Keratinocyte (primary cell): ENCODE measurements at regions not wholly inside any gene's neighbourhood (a gene's known extent, or its start where the extent isn't known, plus 50 kb on each side); places are given as distances from the start of the nearest gene placed in this dataset.
A peak's percentile ranks its signal among the peaks of the same experiment; 100 is the strongest.

Source experiments
- DNase-seq: peaks from one replicate; pipeline ENCODE4 v3.0.0-alpha.2; 2011; ENCODE audit warnings: low read depth, missing footprints, low spot score
- FAIRE-seq: peaks from 2 replicates; lab custom pipeline; 2011; peaks lifted over from hg19 to GRCh38; lab: Jason Lieb, UNC
- H2AFZ ChIP-seq: 2 replicates; pipeline ENCODE4 v1.6.0; 2012; ENCODE audit warnings: low read length, control low read depth, inconsistent platforms; ENCODE audit not compliant: control insufficient read depth
- H3K27ac ChIP-seq: 2 replicates; pipeline ENCODE4 v1.5.1; 2011; ENCODE audit warnings: low read length; ENCODE audit not compliant: control insufficient read depth, insufficient read depth
- H3K27me3 ChIP-seq: 3 replicates; pipeline ENCODE4 v1.6.0; 2011; ENCODE audit warnings: low read length; ENCODE audit not compliant: control insufficient read depth, insufficient read depth; ENCODE audit errors: extremely low read depth
- H3K36me3 ChIP-seq, 2 experiments: 2 replicates in 1 of 2; 3 replicates in 1 of 2; pipeline ENCODE4 v1.5.1; 2011; ENCODE audit warnings: low read length in 2 of 2, mild to moderate bottlenecking in 1 of 2; ENCODE audit not compliant: control insufficient read depth in 2 of 2, insufficient read depth in 2 of 2; ENCODE audit errors: extremely low read depth in 1 of 2
- H3K4me1 ChIP-seq: 3 replicates; pipeline ENCODE4 v1.5.1; 2011; ENCODE audit warnings: low read length; ENCODE audit not compliant: control insufficient read depth, insufficient read depth; ENCODE audit errors: extremely low read depth
- H3K4me2 ChIP-seq: 3 replicates; pipeline ENCODE4 v1.6.0; 2011; ENCODE audit warnings: low read depth, low read length; ENCODE audit not compliant: control insufficient read depth, insufficient read depth; ENCODE audit errors: extremely low read depth
- H3K4me3 ChIP-seq, 3 experiments: fragments of 200-600 bp in 1 of 3; sonication (generic) in 1 of 3; 2 replicates in 2 of 3; 3 replicates in 1 of 3; pipeline ENCODE4 v1.5.1; 2011 to 2016; ENCODE audit warnings: low read length in 3 of 3, mild to moderate bottlenecking in 3 of 3, control low read depth in 2 of 3, inconsistent platforms in 1 of 3, low read depth in 1 of 3, mixed read lengths in 1 of 3, mixed run types in 1 of 3, moderate library complexity in 1 of 3; ENCODE audit not compliant: control insufficient read depth in 2 of 3, insufficient read depth in 2 of 3; ENCODE audit errors: extremely low read depth in 1 of 3
- H3K79me2 ChIP-seq: 2 replicates; pipeline ENCODE4 v1.6.0; 2012; ENCODE audit warnings: low read length; ENCODE audit not compliant: control insufficient read depth, insufficient read depth
- H3K9ac ChIP-seq: 3 replicates; pipeline ENCODE4 v1.6.0; 2011; ENCODE audit warnings: low read length; ENCODE audit not compliant: control insufficient read depth, insufficient read depth; ENCODE audit errors: extremely low read depth
- H3K9me1 ChIP-seq: 3 replicates; pipeline ENCODE4 v1.6.0; 2011; ENCODE audit warnings: low read length; ENCODE audit not compliant: control insufficient read depth, insufficient read depth; ENCODE audit errors: extremely low read depth
- H3K9me3 ChIP-seq: 2 replicates; pipeline ENCODE4 v1.5.1; 2012; ENCODE audit warnings: low read depth, low read length; ENCODE audit not compliant: control insufficient read depth
- H4K20me1 ChIP-seq: 3 replicates; pipeline ENCODE4 v1.6.0; 2011; ENCODE audit warnings: low read length; ENCODE audit not compliant: control insufficient read depth, insufficient read depth; ENCODE audit errors: extremely low read depth
- EZH2 ChIP-seq: IDR thresholded peaks from one replicate; pipeline ENCODE4 v1.6.1; 2012; ENCODE audit warnings: inconsistent platforms, mild to moderate bottlenecking, low read length, moderate library complexity
- dilution Hi-C: fragments of 300-500 bp; cut with MboI; formaldehyde crosslinking; loops from one replicate; pipeline ENCODE4 v1.7.0; 2020; ENCODE audit warnings: low sequenced_read_pairs; ENCODE audit not compliant: extremely low pct_ligation_motif_present
- TF ChIP-seq, protein P1 (sequence below), 3 experiments: IDR thresholded peaks in 1 of 3; conservative IDR thresholded peaks in 1 of 3; optimal IDR thresholded peaks in 1 of 3; 2 replicates in 2 of 3; 3 replicates in 1 of 3; pipeline versions ENCODE3 to v1.5.1; 2011; ENCODE audit warnings: low read length in 3 of 3, mild to moderate bottlenecking in 3 of 3, moderate library complexity in 2 of 3, control low read depth in 1 of 3, inconsistent platforms in 1 of 3; ENCODE audit not compliant: insufficient read depth in 2 of 3; ENCODE audit errors: extremely low read depth in 1 of 3

DNA sequence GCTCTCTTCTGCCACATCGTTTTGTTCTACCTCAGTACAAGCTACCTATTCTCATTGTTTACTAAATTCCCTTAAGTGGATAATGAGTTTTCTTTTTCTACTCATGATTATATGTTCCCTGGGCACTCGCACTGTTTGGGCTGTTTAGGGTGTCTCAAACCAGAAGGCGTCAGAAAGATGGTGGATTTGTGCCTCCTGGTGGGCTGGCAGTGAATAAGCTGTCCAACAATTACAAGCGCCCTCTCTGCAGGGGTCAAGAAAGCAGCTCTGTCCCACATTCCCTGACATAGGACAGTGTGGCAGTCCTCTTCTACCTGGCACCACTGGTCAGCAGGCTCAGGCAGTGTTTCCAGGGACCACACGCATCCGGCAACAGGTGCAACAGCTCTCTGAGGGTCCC is 173.4 kb upstream of the PPP2R3A start:
- no peaks in the 10 kb centered on the region for H3K9me3 ChIP-seq
- DNase-seq (no peak), FAIRE-seq (no peak)
- no peaks in the 10 kb centered on the region for H3K4me1 ChIP-seq
- H2AFZ ChIP-seq, result no peak overlapping the region
- no peaks in the 10 kb centered on the region for H3K27me3 ChIP-seq
- no peaks in the 10 kb centered on the region for H4K20me1 ChIP-seq
- no peak overlapping the region for H3K4me2 ChIP-seq
- H3K9ac ChIP-seq, result no peak overlapping the region
- no peaks in the 10 kb centered on the region for H3K36me3 ChIP-seq
- dilution Hi-C loops, result no loop called here
- TF ChIP-seq EZH2, result no peak
- TF ChIP-seq, protein P1, sequence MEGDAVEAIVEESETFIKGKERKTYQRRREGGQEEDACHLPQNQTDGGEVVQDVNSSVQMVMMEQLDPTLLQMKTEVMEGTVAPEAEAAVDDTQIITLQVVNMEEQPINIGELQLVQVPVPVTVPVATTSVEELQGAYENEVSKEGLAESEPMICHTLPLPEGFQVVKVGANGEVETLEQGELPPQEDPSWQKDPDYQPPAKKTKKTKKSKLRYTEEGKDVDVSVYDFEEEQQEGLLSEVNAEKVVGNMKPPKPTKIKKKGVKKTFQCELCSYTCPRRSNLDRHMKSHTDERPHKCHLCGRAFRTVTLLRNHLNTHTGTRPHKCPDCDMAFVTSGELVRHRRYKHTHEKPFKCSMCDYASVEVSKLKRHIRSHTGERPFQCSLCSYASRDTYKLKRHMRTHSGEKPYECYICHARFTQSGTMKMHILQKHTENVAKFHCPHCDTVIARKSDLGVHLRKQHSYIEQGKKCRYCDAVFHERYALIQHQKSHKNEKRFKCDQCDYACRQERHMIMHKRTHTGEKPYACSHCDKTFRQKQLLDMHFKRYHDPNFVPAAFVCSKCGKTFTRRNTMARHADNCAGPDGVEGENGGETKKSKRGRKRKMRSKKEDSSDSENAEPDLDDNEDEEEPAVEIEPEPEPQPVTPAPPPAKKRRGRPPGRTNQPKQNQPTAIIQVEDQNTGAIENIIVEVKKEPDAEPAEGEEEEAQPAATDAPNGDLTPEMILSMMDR (optimal IDR thresholded peaks at IDR 0.05 in 1 of 3, IDR thresholded peaks at IDR 0.05 in 1 of 3, conservative IDR thresholded peaks at IDR 0.05 in 1 of 3; ENCODE audit: extremely low read depth in 1 of 3, insufficient read depth in 2 of 3, low read length in 3 of 3), result peak in 1 of 3 experiments; percentile 12
- H3K9me1 ChIP-seq, result no peaks in the 10 kb centered on the region
- no peak overlapping the region for H3K27ac ChIP-seq
- H3K4me3 ChIP-seq, result no peak overlapping the region
- H3K79me2 ChIP-seq, result no peaks in the 10 kb centered on the region

DNA sequence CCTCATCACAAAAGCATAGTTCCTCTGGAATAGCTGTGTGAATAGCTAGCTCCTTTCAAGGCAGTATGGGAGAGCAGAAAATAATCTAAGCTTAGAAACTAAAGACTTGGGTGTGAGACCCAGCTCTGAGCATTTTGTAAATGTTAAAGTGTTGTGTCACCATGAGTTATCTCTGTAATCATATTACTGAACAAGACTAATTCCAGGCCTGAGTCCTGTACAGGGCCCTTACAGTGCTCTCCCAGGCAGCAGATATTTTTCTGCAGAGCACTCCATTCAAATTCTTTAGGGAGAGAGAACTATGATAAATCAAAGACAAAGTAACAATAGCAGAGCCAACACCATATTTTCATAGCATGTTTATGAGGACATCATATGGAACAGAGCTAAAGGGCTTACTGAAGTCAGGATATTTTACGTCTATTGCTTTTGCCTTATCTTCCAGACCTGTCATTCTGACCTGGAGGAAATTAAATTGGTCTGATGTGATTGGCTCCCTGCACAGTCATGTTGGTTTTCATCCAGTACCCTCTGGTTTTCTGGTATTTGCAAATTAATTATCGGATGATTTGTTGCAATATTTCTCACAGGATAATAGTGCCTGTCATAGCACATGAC is 172.6 kb upstream of the PPP2R3A start:
- Histone ChIP-seq H3K27me3 (no peaks in the 10 kb centered on the region), H3K9me3 (no peaks in the 10 kb centered on the region), H2AFZ (no peak overlapping the region), H3K27ac (no peak overlapping the region), H3K9me1 (no peaks in the 10 kb centered on the region), H3K4me1 (no peaks in the 10 kb centered on the region), H3K4me3 (no peak overlapping the region), H3K36me3 (no peaks in the 10 kb centered on the region), H3K79me2 (no peaks in the 10 kb centered on the region), H3K4me2 (no peak overlapping the region), H3K9ac (no peak overlapping the region), H4K20me1 (no peaks in the 10 kb centered on the region)
- no peak for DNase-seq
- TF ChIP-seq, protein P1 (optimal IDR thresholded peaks at IDR 0.05 in 1 of 3, IDR thresholded peaks at IDR 0.05 in 1 of 3, conservative IDR thresholded peaks at IDR 0.05 in 1 of 3; ENCODE audit: extremely low read depth in 1 of 3, insufficient read depth in 2 of 3, low read length in 3 of 3), result no peak
- no peak for TF ChIP-seq EZH2
- no peak for FAIRE-seq
- dilution Hi-C loops, result no loop called here
